ENCODE measurements at regions not wholly inside any gene's neighbourhood (a gene's known extent, or its start where the extent isn't known, plus 50 kb on each side); places are given as distances from the start of the nearest gene placed in this dataset.

DNA sequence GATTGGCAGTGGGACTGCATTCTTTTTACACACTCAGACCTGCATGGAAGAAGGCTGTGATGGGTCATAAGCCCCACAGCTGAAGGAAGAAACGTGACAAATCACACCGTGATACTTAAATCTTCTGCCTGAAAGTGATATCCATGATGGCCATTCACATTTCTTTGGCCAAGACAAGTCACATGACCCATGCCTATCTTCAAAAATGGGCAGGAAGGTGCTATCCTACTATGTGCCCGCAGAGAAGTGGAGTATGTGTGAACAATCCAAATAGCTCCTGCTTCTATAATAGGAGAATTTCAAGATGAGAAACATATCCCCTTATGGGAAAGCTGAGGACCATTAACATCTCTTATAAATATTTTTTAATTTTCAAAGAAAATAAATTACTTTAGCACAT is 56.6 kb upstream of the TEAD1 start:
- no peak for TF ChIP-seq TEAD4 (IDR thresholded peaks at IDR 0.05)
- TF ChIP-seq NFIC (IDR thresholded peaks at IDR 0.05): no peak
- no peak for TF ChIP-seq YY1 (IDR thresholded peaks at IDR 0.05; ENCODE audit: low read depth)
- no peak for TF ChIP-seq RAD21 (IDR thresholded peaks at IDR 0.05; ENCODE audit: low read depth)
- TF ChIP-seq TCF12 (IDR thresholded peaks at IDR 0.05; ENCODE audit: low read depth): no peak
- TF ChIP-seq EGR1 (IDR thresholded peaks at IDR 0.05): no peak
- no peak for TF ChIP-seq CREB1 (IDR thresholded peaks at IDR 0.05; ENCODE audit: low read depth)
- TF ChIP-seq, protein P1, sequence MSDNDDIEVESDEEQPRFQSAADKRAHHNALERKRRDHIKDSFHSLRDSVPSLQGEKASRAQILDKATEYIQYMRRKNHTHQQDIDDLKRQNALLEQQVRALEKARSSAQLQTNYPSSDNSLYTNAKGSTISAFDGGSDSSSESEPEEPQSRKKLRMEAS (IDR thresholded peaks at IDR 0.05): no peak
- TF ChIP-seq, protein P2, sequence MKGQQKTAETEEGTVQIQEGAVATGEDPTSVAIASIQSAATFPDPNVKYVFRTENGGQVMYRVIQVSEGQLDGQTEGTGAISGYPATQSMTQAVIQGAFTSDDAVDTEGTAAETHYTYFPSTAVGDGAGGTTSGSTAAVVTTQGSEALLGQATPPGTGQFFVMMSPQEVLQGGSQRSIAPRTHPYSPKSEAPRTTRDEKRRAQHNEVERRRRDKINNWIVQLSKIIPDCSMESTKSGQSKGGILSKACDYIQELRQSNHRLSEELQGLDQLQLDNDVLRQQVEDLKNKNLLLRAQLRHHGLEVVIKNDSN (IDR thresholded peaks at IDR 0.05): no peak
- no peak for TF ChIP-seq ZBTB7A (IDR thresholded peaks at IDR 0.05; ENCODE audit: low read depth)
- TF ChIP-seq EP300 (IDR thresholded peaks at IDR 0.05; ENCODE audit: borderline replicate concordance): no peak
- TF ChIP-seq, protein P3, sequence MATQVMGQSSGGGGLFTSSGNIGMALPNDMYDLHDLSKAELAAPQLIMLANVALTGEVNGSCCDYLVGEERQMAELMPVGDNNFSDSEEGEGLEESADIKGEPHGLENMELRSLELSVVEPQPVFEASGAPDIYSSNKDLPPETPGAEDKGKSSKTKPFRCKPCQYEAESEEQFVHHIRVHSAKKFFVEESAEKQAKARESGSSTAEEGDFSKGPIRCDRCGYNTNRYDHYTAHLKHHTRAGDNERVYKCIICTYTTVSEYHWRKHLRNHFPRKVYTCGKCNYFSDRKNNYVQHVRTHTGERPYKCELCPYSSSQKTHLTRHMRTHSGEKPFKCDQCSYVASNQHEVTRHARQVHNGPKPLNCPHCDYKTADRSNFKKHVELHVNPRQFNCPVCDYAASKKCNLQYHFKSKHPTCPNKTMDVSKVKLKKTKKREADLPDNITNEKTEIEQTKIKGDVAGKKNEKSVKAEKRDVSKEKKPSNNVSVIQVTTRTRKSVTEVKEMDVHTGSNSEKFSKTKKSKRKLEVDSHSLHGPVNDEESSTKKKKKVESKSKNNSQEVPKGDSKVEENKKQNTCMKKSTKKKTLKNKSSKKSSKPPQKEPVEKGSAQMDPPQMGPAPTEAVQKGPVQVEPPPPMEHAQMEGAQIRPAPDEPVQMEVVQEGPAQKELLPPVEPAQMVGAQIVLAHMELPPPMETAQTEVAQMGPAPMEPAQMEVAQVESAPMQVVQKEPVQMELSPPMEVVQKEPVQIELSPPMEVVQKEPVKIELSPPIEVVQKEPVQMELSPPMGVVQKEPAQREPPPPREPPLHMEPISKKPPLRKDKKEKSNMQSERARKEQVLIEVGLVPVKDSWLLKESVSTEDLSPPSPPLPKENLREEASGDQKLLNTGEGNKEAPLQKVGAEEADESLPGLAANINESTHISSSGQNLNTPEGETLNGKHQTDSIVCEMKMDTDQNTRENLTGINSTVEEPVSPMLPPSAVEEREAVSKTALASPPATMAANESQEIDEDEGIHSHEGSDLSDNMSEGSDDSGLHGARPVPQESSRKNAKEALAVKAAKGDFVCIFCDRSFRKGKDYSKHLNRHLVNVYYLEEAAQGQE (IDR thresholded peaks at IDR 0.05; ENCODE audit: low read depth): no peak

GRCh38 chr11:12618743-12619540 is 55.3 kb upstream of the TEAD1 start:
- TF ChIP-seq CREB1 (IDR thresholded peaks at IDR 0.05; ENCODE audit: low read depth): no peak
- TF ChIP-seq, protein P3 (IDR thresholded peaks at IDR 0.05; ENCODE audit: low read depth): no peak
- TF ChIP-seq, protein P1 (IDR thresholded peaks at IDR 0.05): no peak
- no peak for TF ChIP-seq TEAD4 (IDR thresholded peaks at IDR 0.05)
- TF ChIP-seq CEBPB (IDR thresholded peaks at IDR 0.05): no peak
- TF ChIP-seq FOXM1 (IDR thresholded peaks at IDR 0.05; ENCODE audit: borderline replicate concordance, low read depth): no peak
- no peak for TF ChIP-seq EP300 (IDR thresholded peaks at IDR 0.05; ENCODE audit: borderline replicate concordance)
- no peak for TF ChIP-seq RAD21 (IDR thresholded peaks at IDR 0.05; ENCODE audit: low read depth)
- no peak for TF ChIP-seq EGR1 (IDR thresholded peaks at IDR 0.05)

DNA sequence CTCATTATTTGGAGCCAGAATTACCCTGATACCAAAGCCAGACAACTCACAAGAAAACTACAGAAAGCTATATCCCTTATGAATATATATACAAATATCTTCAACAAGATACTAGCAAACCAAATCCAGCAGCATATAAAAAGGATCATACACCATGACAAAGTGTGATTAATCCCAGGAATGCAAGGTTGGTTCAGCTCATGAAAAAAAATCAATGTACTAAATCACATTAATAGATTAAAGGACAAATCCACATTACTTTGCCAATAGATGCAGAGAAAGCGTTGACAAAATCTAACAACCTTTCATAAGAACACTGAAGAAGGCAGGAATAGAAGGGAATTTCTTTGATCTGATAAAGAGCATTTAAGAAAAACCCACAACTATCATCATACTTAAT is 50.4 kb upstream of the TEAD1 start:
- TF ChIP-seq EGR1 (IDR thresholded peaks at IDR 0.05) (no peak), CEBPB (IDR thresholded peaks at IDR 0.05) (no peak), YY1 (IDR thresholded peaks at IDR 0.05; ENCODE audit: low read depth) (no peak), FOXM1 (IDR thresholded peaks at IDR 0.05; ENCODE audit: borderline replicate concordance, low read depth) (no peak), TEAD4 (IDR thresholded peaks at IDR 0.05) (no peak)
